ENCODE measurements at regions not wholly inside any gene's neighbourhood (a gene's known extent, or its start where the extent isn't known, plus 50 kb on each side); places are given as distances from the start of the nearest gene placed in this dataset.
"Not testable (repeated sequence)": the region's sequence is repeated elsewhere in the genome, so short reads cannot be mapped to it uniquely, and the experiment has no call there.

- Histone ChIP-seq H3K36me3 (no peaks in the 10 kb centered on the region), H3K27ac (no peak overlapping the region), H3K4me1 (no peaks in the 10 kb centered on the region), H3K27me3 (no peaks in the 10 kb centered on the region), H3K9me3 (no peaks in the 10 kb centered on the region), H3K4me3 (no peak overlapping the region)
- intact Hi-C loops (cut with DNase I; ENCODE audit: low total_unique reads) = no loop called here
- TF ChIP-seq, protein P1, sequence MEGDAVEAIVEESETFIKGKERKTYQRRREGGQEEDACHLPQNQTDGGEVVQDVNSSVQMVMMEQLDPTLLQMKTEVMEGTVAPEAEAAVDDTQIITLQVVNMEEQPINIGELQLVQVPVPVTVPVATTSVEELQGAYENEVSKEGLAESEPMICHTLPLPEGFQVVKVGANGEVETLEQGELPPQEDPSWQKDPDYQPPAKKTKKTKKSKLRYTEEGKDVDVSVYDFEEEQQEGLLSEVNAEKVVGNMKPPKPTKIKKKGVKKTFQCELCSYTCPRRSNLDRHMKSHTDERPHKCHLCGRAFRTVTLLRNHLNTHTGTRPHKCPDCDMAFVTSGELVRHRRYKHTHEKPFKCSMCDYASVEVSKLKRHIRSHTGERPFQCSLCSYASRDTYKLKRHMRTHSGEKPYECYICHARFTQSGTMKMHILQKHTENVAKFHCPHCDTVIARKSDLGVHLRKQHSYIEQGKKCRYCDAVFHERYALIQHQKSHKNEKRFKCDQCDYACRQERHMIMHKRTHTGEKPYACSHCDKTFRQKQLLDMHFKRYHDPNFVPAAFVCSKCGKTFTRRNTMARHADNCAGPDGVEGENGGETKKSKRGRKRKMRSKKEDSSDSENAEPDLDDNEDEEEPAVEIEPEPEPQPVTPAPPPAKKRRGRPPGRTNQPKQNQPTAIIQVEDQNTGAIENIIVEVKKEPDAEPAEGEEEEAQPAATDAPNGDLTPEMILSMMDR (IDR thresholded peaks at IDR 0.05 in 4 of 5, conservative IDR thresholded peaks at IDR 0.05 in 1 of 5) = no peak
- TF ChIP-seq POLR2A (IDR thresholded peaks at IDR 0.05) = no peak
- DNase-seq = no peak
- in situ Hi-C loops (cut with MboI; ENCODE audit: low sequenced_read_pairs in 4 of 4) = no loop called here
- ATAC-seq = no peak
These were observed 593.0 kb upstream of the AADAT start for GRCh38 chr4:170682558-170683294.

DNA sequence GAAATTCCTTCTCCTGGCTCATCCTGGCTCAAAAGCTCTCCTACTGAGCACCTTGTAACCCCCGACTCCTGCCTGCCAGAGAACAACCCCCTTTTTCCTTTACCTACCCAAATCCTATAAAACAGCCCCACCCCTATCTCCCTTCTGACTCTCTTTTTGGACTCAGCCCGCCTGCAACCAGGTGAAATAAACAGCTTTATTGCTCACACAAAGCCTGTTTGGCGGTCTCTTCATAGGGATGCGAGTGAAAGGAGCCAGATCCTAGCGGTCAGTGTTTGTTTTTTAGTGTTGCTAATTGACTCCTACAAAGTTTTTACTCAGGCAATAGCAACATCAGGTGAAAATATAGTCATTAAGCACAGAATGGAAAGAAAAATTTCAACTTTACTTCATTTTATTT lies 592.3 kb upstream of the AADAT start:
- H3K4me3 ChIP-seq; DNase-seq; in situ Hi-C loops (cut with MboI; ENCODE audit: low sequenced_read_pairs in 4 of 4); H3K9me3 ChIP-seq; H3K4me1 ChIP-seq; H3K27ac ChIP-seq; H3K36me3 ChIP-seq; intact Hi-C loops (cut with DNase I; ENCODE audit: low total_unique reads); H3K27me3 ChIP-seq; ATAC-seq: not testable (repeated sequence)

GRCh38 chr4:170675568-170676262 lies 586.0 kb upstream of the AADAT start:
- H3K9me3 ChIP-seq = no peaks in the 10 kb centered on the region
- no peak for TF ChIP-seq POLR2A (IDR thresholded peaks at IDR 0.05)
- TF ChIP-seq, protein P1 (IDR thresholded peaks at IDR 0.05 in 4 of 5, conservative IDR thresholded peaks at IDR 0.05 in 1 of 5) = no peak
- no peaks in the 10 kb centered on the region for H3K4me1 ChIP-seq
- in situ Hi-C loops (cut with MboI; ENCODE audit: low sequenced_read_pairs in 4 of 4) (no loop called here), intact Hi-C loops (cut with DNase I; ENCODE audit: low total_unique reads) (no loop called here)
- H3K27ac ChIP-seq = no peak overlapping the region
- ATAC-seq (no peak), DNase-seq (no peak)
- H3K27me3 ChIP-seq = no peaks in the 10 kb centered on the region
- H3K4me3 ChIP-seq = no peak overlapping the region
- no peaks in the 10 kb centered on the region for H3K36me3 ChIP-seq

DNA sequence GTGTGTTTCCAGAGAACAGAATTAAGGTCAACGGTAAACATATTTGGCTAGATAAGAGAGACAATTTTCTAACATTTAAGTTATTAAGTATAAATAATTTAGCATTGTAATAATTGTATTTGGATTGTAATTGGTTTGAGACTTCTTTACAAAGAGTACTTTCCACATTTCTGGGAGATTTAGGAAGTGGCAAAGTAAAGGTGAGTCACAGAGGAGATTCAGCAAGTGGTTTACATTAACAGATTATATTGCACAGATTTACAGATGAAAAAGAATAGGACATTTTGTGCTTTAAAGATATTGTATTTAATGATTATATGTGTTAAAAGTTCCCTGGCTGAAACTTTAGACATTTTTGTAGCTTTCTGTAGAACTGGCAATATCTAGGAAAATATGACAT lies 584.4 kb upstream of the AADAT start:
- TF ChIP-seq POLR2A (IDR thresholded peaks at IDR 0.05) = no peak
- TF ChIP-seq, protein P1 (IDR thresholded peaks at IDR 0.05 in 4 of 5, conservative IDR thresholded peaks at IDR 0.05 in 1 of 5) = no peak
- no peaks in the 10 kb centered on the region for H3K36me3 ChIP-seq
- in situ Hi-C loops (cut with MboI; ENCODE audit: low sequenced_read_pairs in 4 of 4) = no loop called here

GRCh38 chr4:170672381-170672965 lies 582.7 kb upstream of the AADAT start:
- ATAC-seq (no peak), DNase-seq (no peak)
- no peaks in the 10 kb centered on the region for H3K27me3 ChIP-seq
- no peaks in the 10 kb centered on the region for H3K36me3 ChIP-seq
- TF ChIP-seq, protein P1 (IDR thresholded peaks at IDR 0.05 in 4 of 5, conservative IDR thresholded peaks at IDR 0.05 in 1 of 5) = no peak
- TF ChIP-seq POLR2A (IDR thresholded peaks at IDR 0.05) = no peak
- H3K4me1 ChIP-seq = no peaks in the 10 kb centered on the region
- in situ Hi-C loops (cut with MboI; ENCODE audit: low sequenced_read_pairs in 4 of 4) (no loop called here), intact Hi-C loops (cut with DNase I; ENCODE audit: low total_unique reads) (no loop called here)
- H3K9me3 ChIP-seq = no peaks in the 10 kb centered on the region
- no peak overlapping the region for H3K27ac ChIP-seq
- H3K4me3 ChIP-seq = no peak overlapping the region

More for the DNA sequence above, 584.4 kb upstream of the AADAT start:
- Histone ChIP-seq H3K27ac (no peak overlapping the region), H3K27me3 (no peaks in the 10 kb centered on the region), H3K4me3 (no peak overlapping the region), H3K4me1 (no peaks in the 10 kb centered on the region), H3K9me3 (no peaks in the 10 kb centered on the region)
- ATAC-seq (no peak), DNase-seq (no peak)
- intact Hi-C loops (cut with DNase I; ENCODE audit: low total_unique reads) = no loop called here

All from gastrocnemius medialis (tissue), 4 donors.